HL-60/S4 treated with retinoic acid at 250 ng/mL for 4 days and 3 days (cell line): ENCODE measurements at regions not wholly inside any gene's neighbourhood (a gene's known extent, or its start where the extent isn't known, plus 50 kb on each side); places are given as distances from the start of the nearest gene placed in this dataset.
"Not testable (repeated sequence)": the region's sequence is repeated elsewhere in the genome, so short reads cannot be mapped to it uniquely, and the experiment has no call there.

Source experiments
- in situ Hi-C: fragments of 300-500 bp; cut with MboI; formaldehyde crosslinking; loops from 2 replicates; pipeline ENCODE4 v1.7.0; 2022; ENCODE audit warnings: low sequenced_read_pairs

DNA sequence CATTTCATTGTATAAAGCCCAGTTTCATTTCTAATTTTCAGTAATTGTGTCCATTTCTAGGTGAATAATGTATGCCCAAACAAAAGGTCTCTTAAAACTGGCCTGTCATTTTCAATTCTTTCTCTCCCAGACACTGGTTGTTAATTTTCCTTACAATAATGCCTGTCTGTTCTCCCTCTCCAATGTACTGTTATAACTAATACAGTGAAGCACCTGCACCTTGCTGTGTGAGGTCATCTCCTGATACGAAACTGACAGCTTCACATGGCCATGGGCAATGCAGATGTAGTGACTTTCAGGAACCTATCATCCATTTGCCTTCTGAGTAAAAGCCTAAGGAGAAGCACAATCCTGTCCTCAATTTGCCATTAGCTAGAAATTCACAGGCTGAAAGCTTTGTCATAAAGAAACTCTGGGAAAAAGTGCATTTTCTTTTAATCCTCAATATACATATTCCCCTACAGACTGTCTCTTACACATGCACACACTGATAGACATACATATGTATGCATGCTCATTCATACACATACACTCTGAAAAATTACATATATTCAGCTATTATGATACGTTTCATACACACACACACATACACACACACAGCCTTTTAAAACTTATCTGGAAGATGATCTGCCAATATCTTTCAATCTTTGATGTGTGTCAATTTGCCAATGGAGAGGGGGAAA is 1030.3 kb downstream of the TDRD15 start:
- in situ Hi-C loops: no loop called here

DNA sequence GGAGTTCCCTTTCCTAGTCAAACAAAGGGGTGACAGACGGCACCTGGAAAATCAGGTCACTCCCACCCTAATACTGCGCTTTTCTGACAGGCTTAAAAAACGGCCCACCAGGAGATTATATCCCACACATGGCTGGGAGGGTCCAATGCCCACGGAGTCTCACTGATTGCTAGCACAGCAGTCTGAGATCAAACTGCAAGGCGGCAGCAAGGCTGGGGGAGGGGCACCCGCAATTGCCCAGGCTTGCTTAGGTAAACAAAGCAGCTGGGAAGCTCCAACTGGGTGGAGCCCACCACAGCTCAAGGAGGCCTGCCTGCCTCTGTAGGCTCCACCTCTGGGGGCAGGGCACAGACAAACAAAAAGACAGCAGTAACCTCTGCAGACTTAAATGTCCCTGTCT is 1032.9 kb downstream of the TDRD15 start:
- in situ Hi-C loops: not testable (repeated sequence)

DNA sequence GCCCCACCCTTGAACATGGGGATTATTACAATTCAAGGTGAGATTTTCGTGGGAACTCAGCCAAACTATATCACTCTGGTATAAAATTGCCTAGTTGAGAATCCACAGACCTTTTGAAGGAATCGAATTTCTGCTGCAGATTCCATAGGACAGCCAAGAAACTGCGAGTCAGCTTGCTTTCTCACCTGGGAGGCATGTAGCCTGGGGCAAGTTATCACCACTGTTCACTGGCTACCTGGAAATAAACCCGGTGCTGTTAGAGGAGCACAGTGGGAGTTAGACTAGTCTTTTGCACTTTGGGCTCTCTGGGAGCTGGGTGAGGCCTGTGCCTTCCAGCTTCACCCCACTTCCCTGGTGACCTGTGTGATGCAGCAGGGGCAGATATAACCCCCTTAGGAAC is 1043.5 kb downstream of the TDRD15 start:
- in situ Hi-C loops: no loop called here

DNA sequence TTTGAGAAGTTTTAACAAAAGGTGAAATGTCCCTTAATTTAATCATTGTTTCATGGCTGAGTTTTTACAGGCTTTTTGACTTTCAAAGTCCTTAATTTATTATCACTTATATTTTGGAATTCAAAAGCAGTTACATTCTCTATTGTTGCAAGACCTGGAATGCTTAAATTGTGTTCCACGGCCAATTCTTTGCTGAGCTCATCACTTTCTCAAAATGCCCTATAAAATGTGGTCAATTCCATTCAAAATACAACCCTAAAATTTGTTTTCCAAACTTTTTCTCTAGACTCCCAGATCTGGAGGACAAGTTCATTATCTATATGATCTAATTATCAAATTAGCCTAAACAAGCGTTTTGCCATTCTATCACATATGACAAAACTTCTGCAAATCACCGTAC is 1051.2 kb downstream of the TDRD15 start:
- in situ Hi-C loops: no loop called here

DNA sequence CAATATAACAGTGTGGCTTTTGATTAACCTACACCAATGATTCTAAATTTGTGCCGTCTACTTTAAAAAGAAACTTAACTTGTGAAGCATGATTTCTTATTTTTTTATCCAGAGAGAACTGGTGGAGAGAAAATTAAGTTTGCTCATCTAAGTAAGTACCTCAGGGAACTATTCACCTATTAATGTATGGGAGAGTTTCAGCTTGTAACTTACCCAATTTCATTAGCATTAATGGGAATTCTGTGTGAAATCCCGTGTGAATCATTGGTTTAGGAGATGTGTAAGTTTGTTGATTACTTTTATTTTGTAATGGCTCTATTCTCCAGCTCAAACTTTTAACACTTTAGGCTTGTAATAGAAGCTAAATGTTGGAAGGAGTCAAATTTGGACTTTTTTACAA is 1061.5 kb downstream of the TDRD15 start:
- in situ Hi-C loops: no loop called here

DNA sequence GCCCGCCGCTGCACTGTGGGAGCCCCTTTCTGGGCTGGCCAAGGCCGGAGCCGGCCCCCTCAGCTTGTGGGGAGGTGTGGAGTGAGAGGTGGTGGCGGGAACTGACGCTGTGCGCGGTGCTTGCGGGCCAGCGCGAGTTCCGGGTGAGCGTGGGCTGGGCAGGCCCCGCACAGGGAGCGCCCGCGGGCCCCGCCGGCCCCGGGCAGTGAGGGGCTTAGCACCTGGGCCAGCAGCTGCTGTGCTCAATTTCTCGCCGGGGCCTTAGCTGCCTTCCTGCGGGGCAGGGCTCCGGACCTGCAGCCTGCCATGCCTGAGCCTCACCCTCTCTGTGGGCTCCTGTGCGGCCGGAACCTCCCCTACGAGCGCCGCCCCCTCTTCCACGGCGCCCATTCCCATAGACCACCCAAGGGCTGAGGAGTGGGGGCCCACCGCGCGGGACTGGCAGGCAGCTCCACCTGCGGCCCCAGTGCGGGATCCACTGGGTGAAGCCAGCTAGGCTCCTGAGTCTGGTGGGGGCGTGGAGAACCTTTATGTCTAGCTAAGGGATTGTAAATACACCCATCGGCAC is 1062.6 kb downstream of the TDRD15 start:
- in situ Hi-C loops: not testable (repeated sequence)

DNA sequence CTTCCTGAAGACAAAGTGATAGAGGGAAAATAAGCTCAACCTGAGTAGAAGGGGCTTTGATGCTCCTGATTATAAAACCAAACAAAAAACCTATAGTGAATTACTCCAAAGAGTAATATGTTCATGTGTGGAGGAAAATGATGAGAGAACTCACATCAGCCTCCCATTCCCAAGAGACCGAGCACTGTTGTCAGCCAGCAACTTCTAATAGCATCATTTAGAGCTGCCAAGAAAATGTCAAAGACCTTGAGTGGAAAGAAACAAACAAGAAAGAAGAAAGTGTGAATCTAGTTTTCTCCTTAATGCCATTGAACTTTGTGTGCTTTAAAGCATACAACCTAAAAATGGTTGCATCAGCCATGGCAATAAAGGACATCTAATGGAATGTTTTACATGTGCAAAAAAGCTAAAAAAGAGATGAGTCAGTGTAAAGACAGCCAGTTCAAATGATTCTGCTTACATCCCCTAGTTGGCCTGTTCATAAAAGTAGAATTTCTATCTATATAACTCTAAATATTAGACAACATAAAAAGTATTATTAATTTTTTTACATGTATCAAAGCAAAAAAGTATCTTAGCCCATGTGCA is 1066.2 kb downstream of the TDRD15 start:
- in situ Hi-C loops: no loop called here

DNA sequence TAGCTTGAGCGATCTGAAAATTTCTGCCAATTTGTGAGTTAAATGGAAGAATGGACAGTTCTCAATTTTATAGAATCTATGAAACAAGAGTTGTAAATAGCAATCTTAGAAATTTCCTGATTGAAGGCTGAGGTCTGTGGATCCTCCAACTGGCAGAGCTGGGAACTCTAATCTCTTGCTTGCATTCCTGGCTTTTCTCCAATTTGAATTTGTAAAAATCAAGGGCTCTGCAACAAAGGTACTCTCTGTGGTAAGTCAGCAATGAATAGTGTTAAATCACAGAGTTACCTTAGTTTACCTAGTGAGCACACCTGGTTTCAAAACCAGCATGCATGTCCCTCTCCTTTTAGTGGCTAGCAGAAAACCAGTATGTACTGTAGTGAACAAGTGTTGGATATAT is 1070.5 kb downstream of the TDRD15 start:
- in situ Hi-C loops: no loop called here

DNA sequence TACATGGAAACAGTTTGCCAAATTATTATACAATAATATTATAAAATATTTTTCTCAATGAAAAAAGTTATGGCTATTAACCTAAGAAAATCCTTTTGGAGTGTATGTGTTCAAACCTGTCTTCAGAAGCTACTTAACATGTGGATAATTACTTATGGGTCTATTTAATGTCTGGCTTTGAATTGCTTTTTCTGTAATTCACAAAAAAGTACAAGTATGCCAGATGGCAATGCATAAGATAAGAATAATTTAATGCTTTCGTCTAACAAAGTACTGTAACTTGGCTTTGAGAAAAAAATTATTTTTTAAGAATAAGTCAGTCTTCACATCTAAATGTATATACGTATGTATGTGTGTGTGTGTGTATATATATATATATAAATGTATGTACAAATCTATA is 1073.0 kb downstream of the TDRD15 start:
- in situ Hi-C loops: no loop called here

DNA sequence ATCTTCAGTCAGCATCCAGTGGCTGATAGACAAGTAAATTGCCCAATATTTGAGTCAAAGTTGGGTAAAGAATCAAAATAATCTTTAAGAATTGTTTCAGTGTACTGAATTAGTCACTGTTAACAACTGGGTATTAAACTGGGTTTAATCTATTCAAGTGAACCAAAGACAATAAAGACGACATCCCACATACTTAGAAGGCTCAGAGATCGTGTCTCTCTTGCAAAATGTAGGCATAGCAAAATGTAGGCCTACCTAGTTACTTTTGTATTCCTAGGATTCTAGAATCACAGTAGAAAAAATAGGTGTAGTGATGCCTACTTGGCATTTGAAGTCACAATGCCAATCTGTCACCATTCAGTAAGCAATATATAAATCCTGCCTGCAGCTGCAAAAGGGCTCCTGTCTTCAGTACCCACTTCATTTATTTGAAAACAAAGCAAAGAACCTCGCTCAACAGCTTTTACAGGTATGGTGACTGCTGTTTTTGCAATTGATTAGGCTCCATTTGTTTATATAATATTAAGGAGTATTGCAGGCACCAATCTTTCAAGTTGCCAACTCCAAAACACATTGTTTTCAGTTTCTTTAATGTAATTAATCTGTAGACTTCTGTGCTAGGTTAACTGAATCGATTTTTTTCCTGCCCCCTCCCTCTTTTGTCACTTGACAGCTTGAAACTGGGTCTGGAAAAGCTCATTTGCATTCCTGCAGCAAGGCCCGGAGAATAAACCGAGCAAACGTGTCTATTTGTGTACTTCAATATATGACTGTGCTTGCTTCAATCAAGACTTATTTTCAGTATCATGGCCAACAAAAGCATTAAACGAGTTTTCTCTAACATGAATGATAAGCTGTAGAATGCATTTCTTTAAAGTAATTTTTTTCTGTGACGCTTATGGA is 1074.9 kb downstream of the TDRD15 start:
- in situ Hi-C loops: no loop called here

DNA sequence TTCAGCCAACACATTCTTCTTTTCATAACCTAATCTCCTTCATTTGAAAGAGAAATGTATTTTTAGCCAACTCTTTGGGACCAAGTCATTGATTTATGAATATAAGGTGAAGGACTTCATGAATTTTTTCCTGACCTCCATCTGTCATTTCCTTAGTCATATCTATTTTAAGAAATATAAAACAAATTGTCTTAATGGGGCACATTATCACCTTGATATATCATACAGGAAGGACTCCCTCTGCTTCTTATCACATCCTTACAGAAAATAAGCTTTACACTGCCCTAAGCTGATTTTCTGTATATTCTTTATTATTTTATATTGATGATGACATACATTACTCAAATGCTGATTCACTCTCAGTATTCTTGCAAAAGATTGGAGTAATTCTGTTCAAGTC is 1076.2 kb downstream of the TDRD15 start:
- in situ Hi-C loops: no loop called here

DNA sequence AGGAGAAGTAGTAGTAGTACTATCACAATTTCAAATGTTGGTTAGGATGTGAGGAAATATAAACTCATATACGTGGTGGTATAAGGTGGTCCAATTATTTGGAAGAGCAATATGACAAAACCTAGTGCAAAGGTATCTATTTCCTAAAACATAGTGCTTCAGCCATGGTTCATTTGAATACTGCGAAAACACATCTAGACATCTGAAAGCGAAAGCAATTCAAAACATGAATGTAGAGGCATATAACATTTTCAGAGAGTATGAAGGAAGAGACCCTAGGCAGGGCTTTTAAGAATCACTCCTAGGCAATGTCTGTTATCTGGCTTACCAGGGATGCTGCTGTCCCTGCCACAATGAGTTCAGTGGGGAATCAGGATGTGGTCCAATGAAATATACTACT is 1085.8 kb downstream of the TDRD15 start:
- in situ Hi-C loops: no loop called here

DNA sequence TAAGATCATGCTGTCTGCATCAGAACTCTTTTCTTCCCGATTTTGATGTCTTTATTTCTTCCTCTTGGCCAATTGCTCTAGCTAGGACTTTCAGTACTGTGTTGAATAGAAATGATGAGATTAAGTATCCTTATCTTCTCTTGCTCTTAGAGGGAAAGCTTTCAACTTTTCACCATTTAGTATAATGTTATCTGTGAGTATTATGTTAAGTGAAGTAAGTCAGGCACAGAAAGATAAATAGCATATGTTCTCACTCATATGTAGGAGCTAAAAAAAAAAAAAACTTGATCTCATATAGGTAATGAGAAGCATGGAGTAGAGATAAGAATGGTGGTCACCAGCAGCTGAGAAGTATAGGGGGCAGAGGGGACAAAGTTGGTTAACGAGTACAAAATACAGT is 1089.5 kb downstream of the TDRD15 start:
- in situ Hi-C loops: no loop called here

DNA sequence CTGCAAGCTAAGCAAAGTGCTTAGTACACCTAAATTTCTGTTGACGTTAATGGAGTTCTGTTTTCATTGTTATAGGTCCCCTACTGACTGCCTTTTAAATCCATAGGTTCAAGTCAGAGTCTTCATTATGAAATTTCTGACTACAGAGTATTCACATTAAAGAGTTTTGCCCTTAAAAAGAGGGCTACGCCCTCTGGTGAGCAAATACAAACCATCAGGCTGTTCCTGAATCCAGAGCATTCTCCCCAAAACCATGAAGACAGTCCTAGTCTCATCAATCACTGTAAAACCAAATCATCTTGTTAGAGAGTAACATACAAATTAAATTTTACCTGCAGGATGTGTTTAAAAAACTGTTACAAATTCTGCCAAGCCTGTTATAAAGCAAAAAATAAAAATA is 1091.7 kb downstream of the TDRD15 start:
- in situ Hi-C loops: no loop called here

DNA sequence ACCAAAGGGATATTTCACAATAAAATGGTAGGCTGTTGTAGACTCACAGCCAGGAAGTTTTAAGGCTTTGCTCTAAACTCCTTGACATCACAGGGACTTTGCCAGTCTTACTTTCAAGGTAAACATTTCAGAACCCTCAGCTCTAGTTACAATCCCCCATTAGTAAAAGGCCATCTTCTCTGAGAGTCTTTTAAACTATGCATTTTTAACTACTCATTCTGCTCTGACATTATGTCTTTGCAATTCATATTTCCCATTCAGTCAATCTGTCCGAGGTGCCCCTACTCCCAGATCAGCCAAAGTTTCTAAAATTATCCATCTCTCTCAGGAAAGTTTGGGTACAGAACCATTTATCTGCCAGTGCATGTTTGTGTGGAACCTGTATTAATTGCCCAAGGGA is 1094.1 kb downstream of the TDRD15 start:
- in situ Hi-C loops: no loop called here

DNA sequence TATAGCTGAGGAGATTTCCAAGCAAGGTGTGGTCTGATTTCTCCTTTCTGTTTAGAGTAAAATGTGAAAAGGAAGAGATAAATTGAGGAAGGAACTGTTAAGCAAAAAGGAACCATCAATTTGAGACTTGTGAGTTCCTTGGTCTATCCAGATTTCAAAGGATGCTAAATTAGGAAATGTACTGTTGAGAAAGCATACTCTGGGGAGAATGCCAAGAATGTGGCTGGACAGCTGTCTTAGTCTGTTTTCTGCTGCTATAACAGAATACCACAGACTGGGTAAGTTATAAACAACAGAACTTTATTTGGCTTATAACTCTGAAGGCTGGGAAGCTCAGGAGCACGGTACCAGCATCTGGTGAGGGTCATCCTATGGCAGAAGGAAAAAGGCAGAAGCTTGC is 1097.2 kb downstream of the TDRD15 start:
- in situ Hi-C loops: no loop called here

DNA sequence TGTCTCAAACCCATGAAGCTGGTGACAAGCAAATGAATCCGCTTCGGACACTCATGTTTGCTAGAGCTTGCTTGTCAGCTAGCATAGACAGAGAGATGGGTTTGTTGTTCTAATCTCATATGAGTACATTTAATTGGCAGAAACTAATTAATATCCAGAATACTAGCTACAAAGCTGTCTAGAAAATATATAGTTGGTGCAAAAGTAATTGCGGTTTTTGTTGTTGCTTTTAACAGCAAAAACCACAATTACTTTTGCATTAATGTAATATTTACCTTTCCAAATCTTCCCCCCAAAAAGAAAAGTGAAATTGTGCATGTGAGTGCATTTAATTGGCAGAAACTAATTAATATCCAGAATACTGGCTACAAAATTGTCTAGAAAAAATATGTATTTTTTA is 1115.2 kb downstream of the TDRD15 start:
- in situ Hi-C loops: no loop called here

DNA sequence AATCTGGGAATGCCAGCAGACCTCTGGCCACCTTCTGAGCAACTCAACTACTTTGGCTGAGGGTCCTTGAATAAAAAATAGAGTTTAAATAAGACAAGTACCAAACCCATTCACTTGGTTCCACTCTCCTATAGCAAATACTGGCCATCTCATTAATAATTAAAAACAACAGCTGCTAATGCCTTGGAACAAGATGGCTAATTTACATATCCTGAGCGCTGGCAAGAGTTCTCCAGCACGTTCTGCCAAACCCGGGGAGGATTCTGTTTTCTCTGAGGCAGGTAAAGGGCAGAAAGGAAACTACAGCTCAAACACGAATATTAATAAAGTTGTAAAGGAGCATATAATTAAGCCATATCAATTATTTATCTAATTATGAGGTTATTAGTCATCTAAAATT is 1123.7 kb downstream of the TDRD15 start:
- in situ Hi-C loops: no loop called here

DNA sequence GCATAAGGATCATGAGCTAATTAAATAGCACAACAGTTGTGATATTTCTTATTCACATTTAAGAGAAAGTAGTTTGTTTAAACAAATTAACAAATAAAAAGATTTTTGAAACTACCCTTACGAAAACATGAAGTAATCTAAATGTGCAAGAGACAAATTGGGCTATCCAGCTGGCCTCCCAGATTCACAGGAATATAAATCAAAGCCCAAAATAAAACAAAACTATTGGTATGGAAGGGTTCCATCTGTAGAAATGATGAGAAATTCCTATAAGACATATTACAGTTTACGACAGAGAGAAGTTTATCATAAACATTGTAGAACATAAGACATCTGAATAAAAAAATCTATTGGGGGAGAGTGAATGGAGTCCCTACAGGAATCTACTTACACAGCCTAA is 1125.1 kb downstream of the TDRD15 start:
- in situ Hi-C loops: no loop called here

DNA sequence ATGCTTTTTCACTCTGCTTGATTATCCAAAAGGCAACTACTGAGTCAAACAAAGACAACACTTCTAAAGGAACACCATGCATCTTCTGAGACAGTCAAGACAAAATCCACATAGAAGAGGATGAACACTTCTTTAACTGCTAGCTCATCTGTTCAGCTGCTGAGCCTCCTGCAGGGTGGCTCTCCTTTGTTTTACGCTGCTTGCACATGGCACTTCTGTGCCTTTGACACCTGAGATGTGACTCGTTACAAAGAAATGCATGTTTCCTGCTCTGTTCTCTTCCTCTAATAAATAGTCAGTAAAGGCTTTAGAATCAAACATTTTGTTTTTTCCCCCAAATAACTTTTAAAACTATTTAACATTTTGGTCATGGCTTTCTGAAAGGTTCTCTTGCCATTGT is 1129.4 kb downstream of the TDRD15 start:
- in situ Hi-C loops: no loop called here

DNA sequence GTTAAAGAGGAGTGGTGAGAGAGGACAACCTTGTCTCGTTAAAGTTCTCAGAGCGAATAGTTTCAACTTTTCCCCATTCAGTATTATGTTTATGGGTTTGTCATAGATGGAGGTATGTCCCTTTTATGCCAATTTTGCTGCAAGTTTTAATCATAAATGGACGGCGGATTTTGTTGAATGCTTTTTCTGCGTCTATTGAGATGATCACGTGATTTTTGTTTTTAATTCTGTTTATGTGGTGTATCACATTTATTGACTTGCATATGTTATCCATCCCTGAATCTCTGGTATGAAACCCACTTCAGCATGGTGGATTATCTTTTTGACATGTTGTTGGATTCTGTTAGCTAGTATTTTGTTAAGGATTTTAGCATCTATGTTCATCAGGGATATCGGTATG is 1123.8 kb upstream of the KLHL29 start:
- in situ Hi-C loops: no loop called here

DNA sequence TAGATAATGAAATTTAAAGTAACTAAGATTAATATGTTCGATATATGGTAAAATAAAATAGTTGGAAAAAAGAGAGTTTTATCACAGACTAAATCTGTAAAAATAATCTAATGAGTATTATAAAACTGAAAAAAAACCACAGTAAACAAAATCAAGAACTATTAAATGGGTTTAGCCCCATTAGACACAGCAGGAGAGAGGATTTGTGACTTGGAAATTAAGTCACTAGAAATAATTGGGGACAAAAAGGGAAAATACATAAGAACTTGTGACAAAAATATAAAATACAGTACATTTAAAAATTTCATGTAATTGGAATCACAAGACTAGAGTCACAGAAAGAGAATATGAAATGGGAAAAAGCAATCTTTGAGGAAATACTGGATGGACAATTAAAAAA is 1114.6 kb upstream of the KLHL29 start:
- in situ Hi-C loops: no loop called here
